GM10266 (cell line): ENCODE measurements at regions not wholly inside any gene's neighbourhood (a gene's known extent, or its start where the extent isn't known, plus 50 kb on each side); places are given as distances from the start of the nearest gene placed in this dataset.
"Not testable (repeated sequence)": the region's sequence is repeated elsewhere in the genome, so short reads cannot be mapped to it uniquely, and the experiment has no call there.

Experiments used
- DNase-seq: peaks from one replicate; pipeline ENCODE4 v3.0.0; 2012; ENCODE audit errors: extremely low spot score
- TF ChIP-seq, protein P1 (sequence below): IDR thresholded peaks from 2 replicates; pipeline ENCODE4 v1.5.1; 2012; ENCODE audit warnings: mild to moderate bottlenecking, low read depth; ENCODE audit not compliant: control insufficient read depth, insufficient read depth; ENCODE audit errors: missing control alignments

DNA sequence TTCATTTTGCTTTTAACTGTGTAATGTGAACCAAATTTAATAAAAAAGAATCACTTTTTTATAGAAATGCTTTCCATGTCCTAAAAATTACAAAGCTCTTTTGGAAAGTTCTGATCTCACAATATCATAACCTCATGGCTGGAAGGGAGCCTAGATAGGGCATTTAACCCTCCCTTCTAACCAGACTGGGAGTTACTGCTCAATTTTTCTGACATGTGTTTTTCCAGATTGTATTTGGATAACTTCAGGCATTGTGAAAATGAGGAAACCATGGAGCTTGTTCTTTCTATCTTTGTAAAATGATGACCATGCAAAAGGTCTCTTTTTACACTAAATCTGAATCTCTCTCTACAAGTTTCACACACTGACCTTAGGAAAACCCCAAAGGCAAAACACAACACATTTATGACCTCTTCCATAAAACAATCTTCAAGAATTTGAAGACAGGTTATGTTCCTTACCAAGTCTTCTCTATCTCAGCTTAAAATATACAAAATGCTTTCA is 508.8 kb downstream of the DIPK2A start:
- TF ChIP-seq, protein P1, sequence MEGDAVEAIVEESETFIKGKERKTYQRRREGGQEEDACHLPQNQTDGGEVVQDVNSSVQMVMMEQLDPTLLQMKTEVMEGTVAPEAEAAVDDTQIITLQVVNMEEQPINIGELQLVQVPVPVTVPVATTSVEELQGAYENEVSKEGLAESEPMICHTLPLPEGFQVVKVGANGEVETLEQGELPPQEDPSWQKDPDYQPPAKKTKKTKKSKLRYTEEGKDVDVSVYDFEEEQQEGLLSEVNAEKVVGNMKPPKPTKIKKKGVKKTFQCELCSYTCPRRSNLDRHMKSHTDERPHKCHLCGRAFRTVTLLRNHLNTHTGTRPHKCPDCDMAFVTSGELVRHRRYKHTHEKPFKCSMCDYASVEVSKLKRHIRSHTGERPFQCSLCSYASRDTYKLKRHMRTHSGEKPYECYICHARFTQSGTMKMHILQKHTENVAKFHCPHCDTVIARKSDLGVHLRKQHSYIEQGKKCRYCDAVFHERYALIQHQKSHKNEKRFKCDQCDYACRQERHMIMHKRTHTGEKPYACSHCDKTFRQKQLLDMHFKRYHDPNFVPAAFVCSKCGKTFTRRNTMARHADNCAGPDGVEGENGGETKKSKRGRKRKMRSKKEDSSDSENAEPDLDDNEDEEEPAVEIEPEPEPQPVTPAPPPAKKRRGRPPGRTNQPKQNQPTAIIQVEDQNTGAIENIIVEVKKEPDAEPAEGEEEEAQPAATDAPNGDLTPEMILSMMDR = no peak
- DNase-seq = no peak

DNA sequence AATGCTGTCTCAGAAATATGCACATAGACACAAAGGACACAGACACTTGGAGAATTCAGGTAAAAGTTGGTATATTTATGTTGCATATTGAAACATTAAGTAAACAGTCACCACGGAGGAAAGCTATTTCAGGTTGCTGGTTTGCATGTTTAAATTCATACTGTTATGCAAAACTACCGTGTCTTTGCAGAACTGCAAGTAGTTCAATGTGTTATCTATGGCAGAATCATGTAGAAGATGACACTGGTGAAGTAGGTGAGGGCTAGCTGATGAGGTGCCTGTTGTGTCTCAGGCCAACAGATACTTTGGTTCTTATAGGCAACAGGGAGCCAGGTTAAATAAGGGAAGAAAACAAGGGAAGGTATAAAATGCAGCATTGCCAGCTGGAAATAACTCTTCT is 511.3 kb downstream of the DIPK2A start:
- TF ChIP-seq, protein P1 = no peak
- no peak for DNase-seq

DNA sequence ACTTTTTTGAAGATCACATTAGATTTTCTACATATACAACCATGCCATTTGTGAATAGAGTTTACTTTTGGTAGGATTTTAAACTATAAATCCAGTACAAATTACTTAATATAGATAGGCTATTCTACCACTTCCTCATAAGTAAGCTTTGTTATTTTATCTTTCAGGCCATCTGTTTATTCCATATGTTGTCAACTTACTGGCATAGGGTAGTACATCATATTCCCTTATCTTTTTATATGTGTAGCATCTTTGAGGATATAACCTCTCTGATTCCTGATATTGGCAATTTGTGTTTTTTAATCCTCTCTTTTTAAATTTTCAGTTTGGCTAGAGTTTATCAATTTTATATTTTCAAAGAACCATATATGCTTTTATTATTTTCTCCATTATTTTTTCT is 515.4 kb downstream of the DIPK2A start:
- DNase-seq = no peak
- TF ChIP-seq, protein P1 = no peak

DNA sequence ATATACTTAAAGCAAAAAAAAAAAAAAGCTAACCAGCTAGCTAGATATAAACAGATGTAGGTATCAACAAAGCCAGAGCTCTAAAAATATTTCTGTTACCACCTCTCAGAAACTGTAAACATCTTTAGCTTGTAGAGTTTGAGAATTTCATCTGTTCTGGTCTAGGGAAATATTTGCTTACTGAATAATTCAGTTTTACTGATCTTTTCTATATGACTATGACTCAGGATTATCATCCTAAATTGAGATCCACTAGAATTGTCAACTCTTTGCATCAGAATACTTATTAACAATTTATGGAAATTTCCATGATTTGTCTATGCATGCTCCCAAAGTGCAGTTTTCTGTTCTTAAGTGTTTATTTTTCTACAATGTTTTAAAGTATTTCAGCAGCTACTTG is 517.3 kb downstream of the DIPK2A start:
- TF ChIP-seq, protein P1 = no peak
- DNase-seq = no peak

DNA sequence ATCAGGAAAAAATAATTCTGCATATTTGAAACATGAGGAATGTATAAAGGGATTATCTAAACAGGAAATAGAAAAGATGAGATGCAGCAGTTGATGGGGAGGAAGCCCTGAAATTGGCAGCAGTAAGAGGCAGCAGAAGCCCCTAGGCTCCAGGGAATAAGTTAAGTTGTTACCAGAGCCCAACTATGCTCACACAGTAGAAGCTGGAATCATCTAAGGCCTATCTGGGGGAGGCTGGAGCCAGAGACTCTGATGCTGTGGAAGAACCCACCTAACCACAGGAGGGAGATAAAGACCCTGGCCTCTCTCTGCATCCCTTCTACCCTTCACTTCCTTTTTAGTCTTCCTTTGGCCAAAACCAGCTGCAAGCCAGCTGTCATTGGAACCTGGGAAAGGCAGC is 519.7 kb downstream of the DIPK2A start:
- no peak for DNase-seq
- TF ChIP-seq, protein P1 = no peak

DNA sequence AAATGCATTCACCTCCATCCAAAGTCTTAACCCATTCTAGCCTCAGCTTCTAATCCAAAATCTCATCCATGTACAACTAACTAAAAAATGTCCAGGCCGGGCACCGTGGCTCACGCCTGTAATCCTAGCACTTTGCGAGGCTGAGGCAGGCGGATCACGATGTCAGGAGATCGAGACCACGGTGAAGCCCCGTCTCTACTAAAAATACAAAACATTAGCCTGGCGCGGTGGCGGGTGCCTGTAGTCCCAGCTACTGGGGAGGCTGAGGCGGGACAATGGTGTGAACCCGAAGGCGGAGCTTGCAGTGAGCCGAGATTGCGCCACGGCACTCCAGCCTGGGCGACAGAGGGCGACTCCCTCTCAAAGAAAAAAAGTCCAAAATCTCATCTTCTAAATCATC is 523.0 kb downstream of the DIPK2A start:
- DNase-seq = not testable (repeated sequence)

DNA sequence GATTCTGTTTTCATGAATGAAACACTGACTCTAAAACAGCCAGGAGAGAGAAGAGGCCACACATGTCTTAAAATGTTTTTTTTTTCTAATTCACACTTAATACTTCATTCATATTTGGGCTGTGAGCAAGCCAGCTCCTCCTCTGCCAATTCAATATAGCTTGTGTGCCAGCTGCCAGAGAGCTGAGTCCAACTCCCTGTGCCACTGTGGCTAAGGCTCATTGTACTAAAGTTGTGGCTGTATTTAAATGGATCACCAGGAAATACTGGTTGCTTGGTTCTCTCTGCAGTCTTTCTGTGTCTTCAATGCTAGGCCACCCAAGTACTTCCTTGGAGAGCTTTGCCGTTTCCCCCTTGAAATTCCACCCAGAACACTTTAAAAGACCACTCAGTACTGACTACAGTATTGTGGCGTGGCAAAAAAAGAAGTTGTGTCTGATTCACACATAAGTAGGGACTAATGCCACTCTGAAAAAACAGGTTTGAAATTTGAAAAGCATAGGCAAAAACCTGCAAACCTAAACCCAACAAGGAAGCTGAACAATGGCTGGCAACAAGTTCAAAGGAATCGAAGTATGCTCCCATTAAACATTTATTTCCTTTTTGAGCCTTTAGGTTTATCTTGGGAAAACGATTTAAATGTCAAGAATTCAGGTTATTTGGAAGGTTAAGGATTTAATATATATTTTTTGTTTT is 524.7 kb downstream of the DIPK2A start:
- DNase-seq = no peak

DNA sequence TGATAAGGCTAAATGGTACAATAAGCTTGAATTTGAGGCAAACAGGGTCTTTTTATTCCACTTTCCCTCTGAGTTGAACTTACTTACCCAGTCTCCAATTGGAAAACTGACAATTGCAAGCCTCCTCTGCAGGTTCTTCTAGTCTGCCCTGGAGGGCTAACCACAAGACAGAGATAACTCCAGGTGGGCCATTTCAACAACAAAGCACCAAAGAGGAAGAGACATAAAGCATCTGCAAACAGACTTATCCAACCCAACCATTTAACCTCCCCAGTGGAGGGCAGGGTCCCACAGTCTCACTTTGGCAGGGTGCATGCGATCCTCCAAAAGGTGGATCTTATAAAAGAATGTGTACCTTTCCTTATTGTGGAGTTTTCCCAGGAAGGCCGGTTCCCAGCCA is 525.8 kb downstream of the DIPK2A start:
- TF ChIP-seq, protein P1 = no peak

More for the DNA sequence above, 524.7 kb downstream of the DIPK2A start:
- TF ChIP-seq, protein P1 = no peak

More for the DNA sequence above, 525.8 kb downstream of the DIPK2A start:
- DNase-seq = no peak
